ENCODE measurements at regions not wholly inside any gene's neighbourhood (a gene's known extent, or its start where the extent isn't known, plus 50 kb on each side); places are given as distances from the start of the nearest gene placed in this dataset.
"Not testable (repeated sequence)": the region's sequence is repeated elsewhere in the genome, so short reads cannot be mapped to it uniquely, and the experiment has no call there.

DNA sequence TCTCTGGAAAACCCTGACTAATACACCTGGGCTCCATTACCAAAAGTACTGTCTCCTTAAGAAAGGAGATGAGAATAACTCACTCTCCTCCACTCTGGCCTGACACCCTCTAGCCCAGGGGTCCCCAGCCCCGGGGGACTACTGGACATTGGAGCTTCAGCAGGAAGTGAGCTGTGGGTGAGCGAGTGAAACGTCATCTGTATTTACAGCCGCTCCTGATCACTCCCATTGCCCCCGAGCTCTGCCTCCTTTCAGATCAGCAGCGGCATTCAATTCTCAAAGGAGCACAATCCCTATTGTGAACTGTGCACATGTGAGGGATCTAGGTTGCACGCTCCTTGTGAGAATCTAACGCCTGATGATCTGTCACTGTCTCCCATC lies 126.3 kb upstream of the TNRC6C start:
- no peak for DNase-seq

DNA sequence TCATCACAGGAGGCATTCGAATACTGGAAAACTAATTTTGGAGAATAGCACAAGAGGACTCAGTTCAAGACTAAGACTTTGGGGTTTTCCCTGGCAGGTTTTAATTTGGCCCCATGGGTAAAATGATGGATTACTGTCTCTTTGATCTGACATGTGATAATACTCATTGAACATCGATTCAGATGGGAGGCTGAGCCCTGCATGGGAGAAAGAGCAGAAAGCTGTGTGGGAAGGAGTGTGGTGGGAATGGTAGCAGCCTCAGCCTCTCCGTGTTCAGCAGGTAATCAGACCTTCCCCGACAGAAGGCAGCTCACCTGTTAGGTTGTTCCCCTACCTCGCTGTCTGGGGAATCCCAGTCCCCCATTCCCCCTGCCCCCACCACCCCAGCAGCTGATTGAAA lies 124.7 kb upstream of the TNRC6C start:
- DNase-seq: no peak

DNA sequence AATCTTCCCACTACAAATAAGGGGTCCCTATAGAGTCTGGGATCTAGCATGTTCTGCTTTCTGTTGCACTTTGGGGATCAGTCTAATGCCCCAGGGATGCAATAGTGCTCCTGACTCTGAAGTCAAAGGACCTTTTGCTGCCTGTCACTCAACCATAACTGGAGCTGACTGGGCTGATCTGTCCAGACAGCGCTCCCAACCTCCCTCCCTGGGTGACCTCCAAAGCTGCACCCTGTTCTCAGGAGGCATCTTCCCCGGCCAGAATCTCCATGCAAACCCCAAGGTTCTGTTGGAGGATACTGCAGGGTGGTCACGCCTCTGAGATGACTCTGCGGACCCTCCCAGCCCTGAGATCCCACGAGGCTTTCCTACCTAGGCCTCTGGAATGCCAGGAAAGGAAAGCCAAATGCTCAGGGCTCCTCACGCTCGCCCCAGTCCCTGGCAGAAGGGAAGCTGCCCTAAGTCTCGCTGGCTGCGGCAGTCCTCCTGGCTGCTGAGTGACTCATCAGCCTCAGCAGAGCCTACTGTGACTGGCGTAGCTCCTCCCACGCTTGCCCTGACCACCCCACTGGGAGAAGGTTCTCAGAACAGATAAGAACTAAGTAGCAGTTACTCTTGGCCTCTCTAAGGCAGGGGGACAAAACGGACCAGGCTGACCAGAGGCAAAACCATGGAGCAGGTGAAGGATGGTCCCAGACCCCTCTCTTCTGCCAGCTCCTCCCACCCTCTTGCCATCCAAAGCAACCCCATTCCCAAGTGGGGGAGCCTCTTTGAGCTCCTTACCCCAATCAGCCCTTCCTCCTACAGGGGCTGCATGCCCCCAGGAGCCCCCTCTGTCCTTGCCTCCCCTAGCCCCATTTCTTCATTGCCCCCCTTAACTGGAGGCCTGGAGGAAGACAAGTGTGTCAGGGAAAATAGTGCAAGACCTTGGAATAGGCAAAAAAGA lies 124.1 kb upstream of the TNRC6C start:
- DNase-seq: peak; percentile 48 to 75

DNA sequence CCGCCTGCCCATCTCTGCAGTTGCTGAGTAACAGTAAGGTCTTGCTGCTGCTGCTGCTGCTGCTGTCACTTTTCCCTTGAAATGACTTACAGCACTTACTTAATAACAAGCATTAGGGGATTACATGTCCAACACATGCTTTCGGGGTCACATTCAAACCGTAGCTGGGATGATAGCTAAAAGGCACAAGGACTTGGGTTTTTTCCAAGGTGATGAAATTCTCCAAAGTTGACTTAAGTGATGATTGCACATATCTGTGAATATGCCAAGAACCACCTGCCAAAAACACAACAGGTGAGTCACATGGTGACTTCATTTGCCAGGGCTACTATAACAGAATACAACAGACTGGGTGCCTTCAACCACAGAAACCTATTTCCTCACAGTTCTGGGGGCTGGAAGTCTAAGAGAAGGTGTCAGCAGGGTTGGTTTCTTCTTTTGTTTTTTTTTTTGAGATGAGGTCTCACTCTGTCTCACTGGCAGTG lies 121.9 kb upstream of the TNRC6C start:
- no peak for DNase-seq

DNA sequence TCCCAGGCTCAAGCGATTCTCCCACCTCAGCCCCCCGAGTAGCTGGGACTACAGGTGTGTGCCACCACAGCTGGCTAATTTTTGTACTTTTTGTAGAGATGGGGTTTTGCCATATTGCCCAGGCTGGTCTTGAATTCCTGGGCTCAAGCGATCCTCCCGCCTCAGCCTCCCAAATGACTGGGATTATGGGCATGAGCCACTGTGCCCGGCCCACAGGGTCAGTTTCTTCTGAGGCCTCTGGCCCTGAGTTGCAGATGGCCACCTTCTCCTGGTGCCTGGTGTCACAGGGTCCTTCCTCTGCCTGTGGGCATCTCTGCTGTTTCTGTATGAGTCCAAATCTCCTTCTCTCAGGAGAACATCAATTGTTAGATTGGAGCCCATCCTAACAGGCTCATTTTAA lies 121.4 kb upstream of the TNRC6C start:
- DNase-seq: not testable (repeated sequence)

DNA sequence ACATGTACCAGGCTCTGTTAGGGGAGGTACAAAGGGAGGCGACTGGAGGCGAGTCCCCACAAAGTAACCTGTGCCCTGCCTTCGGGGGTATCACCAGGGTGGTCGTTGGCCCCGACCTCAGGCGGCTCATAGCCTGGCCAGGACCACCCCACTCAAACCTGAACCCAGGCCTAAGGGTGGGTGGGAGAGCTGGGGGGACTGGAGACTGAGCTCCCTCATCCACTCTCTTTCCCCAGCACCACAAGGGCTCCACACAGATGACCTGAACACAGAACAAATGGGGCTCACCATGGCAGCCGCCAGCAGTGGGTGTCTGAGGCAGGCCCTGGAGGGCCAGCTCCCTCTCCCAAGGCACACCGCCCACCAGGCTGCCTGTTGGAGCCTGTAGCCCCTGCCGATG lies 120.6 kb upstream of the TNRC6C start:
- DNase-seq: no peak

DNA sequence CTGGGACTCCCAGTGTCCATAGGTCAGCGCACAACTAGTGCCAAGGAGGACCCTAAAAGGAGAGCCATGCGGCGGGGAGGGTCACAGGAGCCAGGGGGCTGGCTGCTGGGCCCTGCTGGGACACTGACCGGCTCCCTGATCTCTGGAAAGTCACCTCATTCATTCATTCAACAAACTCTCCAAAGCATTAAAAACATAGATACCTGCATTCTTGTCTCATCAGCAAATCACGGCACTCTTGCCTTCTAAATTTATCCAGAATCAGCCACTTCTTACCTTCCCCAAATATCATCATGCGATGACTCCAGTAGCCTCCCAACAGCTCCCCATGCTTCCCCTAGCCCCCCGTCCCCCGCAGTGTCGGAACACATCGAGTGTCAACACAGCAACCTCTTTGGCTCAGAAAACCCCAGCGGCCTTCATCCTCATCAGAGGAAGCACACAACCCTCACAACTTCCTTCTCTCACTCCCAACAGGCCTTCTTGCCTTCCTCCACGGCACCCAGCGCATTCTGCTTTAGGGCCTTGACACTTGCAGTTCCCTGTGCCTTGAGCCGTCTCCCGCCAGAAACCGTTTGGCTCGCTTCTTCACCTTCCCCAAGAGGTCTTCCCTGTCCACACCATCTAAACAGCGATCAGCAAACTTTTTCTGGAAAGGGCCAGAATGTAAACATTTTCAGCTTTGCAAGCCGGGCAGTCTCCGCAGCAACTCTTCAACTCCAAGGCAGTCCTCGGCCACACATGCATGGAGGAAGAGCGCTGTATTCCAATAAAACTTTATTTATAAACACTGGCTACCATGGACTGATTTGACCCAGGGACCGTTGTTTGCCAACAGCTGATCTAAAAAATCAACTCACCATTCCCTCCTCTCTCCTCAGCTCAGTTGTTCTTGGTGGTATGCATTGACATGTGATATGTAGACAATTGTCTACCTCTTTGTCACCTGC lies 119.5 kb upstream of the TNRC6C start:
- DNase-seq: no peak

DNA sequence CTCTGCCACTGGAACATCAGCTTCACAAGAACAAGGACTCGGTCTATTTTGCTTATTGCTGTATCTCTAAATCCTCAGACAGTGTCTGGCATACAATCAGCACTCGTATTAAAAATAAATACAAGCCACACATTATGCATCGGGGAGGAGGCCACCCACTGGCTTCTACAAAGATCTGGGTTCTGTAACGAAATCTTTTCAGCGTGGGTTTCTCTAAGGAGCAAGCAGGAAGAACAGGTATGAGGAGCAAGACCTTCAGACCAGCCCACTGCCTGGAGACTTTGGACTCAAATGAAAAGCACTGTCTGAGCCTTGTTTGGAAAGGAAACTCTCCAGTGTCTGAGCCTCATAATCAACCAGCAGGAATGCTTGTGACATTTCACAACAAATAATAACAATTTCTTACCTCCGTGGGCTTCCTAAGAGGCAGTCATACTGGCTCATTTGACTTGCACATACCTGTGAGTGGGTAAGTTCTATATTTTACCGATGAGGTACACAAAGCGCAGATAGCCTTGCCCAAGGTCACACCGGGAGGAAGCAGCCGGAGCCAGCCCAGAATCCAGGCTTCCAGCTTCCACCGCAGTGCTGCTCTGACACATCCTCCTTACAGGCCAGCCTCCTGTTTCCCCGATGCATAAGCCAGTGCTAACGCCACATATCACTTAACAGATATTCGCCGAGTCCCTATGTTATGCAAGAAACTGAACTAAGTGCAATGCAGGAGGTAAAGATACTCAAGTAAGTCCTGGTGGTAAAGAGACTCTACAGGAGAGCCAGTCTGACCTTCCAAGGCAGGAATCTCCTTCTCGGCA lies 118.6 kb upstream of the TNRC6C start:
- no peak for DNase-seq

DNA sequence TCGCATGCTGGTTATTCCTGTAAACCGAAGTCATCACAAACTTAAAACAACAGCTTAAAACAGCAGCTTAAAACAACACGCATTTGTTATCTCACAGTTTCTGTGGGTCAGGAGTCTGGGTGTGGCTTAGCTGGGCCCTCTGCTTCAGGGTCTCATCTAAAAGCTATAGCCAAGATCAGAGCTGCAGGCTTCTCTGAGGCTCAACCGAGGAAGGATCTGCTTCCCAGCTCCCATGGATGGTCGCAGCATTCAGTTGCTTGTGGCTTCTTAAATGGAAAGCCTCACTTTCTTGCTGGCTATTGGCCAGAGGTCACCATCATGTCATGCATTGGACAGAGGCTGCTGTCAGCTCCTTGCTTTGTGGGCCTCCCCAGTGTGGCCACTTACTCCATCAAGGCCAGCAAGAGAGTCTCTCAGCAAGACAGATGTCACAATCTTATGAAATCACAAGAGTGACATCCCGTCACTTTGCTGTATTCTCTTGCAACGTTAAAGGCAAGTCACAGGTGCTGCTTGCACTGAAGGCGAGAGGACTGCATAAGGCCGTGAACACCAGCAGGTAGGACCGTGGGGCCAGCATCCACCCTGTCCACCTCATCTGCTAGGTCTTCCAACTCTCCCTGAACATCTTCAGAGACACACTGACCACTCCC lies 117.9 kb upstream of the TNRC6C start:
- no peak for DNase-seq

DNA sequence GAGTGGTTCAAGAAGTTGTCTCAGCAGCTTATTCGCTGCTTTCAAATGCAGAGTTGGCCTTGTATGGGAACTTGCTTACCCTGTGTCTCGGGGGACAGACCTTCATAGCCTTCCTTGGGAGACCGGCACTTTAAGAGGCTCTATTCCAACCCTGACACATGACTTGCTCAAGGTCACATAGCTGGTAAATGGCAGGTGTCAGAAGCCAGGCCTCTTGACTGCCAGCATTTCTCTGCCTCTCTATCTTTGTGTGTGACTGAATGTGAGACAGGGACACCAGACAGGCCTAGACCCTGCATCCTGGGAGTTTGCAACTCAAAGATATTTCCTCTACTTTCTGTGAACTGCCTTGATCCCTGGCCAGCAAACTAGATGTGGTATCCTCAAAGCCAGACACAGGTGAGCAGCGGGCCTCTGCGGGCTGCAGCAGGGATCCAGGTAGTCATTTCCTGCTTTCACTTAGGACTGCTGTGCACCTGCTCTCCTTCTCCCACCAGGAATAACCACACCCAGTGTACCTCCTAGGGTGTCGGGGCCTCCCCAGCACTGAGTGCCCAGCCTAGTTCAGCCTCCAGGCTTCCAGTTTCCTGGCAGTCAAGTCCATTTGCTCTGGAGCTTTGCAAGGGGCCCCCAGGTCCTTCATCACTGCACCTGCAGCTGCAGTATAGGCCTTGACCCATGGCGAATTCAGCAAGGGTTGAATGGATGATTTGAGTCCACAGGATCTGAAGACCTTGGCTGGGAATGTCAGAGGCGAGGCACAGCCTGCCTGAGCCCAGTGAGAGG lies 116.6 kb upstream of the TNRC6C start:
- DNase-seq: no peak

DNA sequence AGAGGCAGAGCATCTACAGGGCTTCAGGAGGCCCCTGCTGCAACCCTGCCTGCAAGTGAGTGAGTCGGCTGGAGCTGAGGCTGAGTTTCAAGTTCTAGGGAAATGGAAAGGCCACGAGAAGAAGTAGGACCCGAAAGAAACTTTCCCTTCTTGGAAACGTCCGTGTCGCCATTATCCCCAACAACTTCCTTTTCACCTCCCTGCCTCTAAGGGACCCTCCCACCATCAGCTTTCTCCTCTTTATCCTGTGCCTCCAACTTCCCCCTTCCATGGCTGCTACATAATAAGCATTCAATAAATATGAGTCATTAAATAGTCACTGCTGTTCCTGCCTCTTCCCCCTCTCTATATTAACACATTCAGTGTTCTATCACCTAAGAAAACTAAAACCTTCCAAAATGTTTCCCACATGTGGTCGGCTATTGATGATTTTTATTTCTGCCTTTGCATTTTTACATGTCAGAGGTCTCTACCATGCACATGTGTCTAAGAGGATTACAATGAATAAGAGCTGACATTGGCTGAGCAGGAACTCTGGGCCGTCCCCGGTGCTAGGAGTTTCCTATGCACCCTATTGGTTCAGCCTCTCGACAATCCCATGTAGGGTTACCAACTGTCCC lies 115.9 kb upstream of the TNRC6C start:
- DNase-seq: no peak

DNA sequence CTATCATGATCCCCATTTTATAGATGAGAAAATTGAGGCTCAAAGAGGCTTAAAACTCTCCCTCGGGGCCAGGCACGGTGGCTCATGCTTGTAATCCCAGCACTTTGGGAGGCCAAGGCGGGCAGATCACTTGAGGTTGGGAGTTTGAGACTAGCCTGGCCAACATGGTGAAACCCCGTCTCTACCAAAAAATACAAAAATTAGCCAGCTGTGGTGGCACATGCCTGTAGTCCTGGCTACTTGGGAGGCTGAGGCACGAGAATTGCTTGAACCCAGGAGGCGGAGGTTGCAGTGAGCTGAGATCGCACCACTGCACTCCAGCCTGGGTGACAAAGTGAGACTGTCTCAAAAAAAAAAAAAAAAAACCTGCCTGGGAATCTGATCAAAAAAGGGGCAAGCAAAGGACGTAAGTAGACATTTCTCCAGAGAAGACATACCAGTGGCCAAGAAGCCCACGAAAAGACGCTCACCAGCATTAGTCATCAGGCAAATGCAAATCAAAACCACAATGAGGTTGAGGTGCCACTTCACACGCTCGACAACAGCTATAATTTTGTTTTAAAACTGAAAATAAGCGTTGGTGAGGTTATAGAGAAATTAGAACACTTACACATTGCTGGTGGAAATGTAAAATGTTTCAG lies 115.1 kb upstream of the TNRC6C start:
- not testable (repeated sequence) for DNase-seq

DNA sequence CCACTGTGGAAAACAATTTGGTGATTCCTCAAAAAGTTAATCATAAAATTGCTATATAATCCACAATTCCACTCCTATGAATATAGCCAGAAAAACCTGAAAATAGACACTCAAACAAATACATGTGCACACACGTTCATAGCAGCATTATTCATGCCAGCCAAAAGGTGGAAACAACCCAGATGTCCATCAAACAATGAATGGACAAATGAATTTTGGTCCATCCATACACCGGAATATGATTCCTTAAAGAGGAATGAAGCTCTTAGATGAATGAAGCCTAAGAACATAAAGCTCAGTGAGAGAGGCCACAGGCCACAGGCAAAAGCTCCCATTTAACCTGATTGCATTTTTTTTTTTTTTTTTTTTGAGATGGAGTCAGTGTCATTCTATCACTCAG lies 114.6 kb upstream of the TNRC6C start:
- no peak for DNase-seq

DNA sequence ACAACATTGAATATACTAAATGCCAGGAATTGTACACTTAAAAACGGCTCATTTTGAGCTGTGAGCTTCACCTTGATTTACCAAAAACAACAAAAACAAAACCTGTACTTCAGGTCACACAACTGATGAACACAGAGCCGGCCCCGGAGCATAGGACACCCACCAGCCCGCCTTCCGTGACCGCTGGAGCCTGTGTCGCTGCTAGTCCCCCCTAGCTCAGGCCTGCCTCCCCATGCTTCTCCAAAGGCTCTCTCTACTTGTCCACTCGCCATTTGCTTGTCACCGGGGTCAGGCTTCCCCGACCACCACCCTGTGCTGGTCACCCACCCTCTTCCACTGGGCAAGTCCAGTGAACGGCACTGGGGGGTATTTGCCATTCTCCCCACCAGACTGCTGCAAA lies 113.8 kb upstream of the TNRC6C start:
- no peak for DNase-seq

DNA sequence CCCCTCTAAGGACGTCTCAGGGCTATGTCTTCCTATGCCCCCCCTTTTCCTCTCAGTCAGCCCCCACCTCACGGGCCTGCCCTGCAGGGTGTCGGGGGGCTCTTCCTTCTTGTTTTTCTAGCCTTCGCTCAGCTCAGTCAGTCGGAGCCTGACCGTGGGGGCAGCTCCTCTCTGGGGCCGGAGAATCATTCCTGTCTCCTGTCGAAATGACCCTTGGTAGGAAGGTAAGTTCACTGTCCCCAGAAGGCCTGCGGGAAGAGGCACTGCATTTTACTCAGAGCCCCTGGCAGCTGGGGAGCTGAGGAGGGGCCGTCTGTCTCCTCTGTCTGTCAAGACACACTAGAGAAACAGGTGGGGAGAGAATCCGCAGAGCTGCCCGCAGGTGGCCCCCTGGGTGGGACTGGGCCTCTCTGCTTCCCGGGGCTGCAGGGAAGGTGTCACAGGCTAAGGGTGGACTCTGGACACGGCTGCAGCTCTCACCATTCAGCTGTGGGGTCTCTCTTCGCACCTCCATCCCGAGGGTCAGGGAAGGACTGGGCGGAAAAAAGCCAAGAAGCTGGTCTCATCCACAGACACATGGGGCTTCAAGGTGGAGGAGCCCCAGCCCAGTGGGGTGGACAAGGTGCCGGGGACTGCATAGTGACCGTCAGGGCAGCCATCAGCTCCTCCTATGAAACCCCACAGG lies 112.8 kb upstream of the TNRC6C start:
- DNase-seq: no peak

DNA sequence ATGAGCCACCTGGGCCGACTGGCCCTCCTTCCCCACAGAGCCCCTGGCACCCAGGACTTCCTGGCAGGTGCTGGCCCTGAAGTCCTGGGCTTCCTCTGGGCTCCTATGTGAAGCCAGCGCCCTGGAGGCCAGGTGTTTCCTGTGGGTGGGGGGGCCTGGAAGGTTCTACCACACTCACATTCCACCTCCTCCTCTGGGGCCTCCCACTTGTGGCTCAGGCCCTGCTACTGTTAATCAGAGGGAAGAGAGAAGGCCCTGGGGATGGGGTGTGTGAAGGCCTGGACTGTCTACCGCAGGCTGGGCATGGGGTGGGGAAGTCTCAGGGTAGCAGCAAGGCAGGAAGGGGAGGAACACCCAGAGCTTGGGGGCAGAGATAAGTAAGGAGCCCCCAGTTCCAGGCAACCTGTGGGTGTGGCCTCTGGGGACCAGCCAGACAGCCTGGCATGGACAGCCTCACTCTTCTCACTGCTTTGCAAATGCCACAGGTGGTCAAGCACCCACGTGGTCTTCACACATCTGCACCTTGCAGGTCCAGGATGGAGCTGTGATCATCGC lies 111.9 kb upstream of the TNRC6C start:
- peak in 1 of 2 experiments; percentile 48 for DNase-seq

DNA sequence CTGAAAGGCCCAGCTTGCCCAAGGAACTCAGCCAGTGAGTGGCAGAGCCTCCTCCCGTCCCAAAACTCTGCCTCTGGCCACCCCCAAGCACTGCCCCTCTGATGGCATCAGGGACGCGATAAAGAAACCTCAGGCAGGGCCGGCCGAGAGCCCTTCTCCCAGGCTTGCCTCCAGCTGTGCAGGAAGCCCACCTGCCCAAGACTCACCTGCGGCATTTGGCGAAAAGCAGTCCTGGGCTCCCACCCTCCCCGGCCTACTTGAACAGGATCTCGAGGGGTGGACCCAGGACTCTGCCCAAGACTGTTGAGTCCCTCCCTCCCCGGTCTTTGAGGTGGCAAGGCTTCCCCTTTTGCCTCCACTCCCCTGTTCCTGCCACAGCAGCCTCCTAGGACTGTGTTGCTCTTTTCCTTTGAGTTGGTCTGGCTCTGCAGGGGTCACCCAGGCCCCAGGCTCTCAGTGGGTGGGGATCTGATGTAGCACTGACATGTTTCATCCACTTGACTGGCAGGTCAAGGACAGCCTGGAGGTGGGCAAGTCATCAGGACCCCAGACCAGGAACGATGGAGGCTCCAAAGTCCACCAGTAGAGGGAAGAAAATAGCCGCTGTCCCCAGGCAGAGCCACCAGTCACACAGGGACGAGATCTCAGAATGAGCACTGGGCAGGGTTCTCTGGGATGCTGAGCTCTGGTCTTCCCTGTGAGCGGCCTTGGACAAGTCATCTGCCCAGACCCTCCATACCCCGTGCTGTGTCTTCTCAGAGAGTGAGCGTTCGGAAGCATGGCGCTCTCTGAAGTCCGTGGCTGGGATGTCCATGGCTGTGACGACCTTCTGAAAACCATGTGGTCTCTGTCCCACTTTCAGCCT lies 111.0 kb upstream of the TNRC6C start:
- DNase-seq: no peak

DNA sequence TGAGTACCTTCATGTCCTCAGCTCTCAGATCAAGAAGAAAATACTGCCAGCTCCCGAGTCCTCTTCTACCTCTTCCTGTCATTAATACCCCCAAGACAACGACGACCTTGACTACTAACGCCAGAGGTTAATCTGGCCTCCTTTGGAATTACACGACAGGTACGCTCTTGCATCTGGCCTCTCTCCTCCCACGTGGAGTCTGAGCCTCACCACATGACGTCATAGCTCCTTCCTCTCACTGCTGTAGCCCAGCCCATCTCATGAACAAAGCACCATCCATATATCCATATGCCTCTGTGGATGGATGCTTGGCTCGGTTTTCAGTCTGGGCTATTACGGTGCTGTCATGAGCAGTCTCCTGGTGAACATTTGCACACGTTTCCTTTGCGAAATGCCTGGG lies 110.2 kb upstream of the TNRC6C start:
- DNase-seq: no peak
